HEK293T (cell line): ENCODE measurements at regions not wholly inside any gene's neighbourhood (a gene's known extent, or its start where the extent isn't known, plus 50 kb on each side); places are given as distances from the start of the nearest gene placed in this dataset.

Experiments used
- BHLHE40 ChIP-seq: fragments of 450-650 bp; IDR thresholded peaks from 2 replicates; pipeline ENCODE4 v1.6.1; 2016; ENCODE audit warnings: mild to moderate bottlenecking, moderate library complexity, borderline replicate concordance
- CTBP1 ChIP-seq: fragments of 450-650 bp; IDR thresholded peaks from 2 replicates; pipeline ENCODE4 v1.6.1; 2016; ENCODE audit warnings: borderline replicate concordance
- ELF4 ChIP-seq: fragments of 450-650 bp; IDR thresholded peaks from 2 replicates; pipeline ENCODE4 v1.6.1; 2017; ENCODE audit warnings: antibody characterized with exemption
- FOXA1 ChIP-seq: fragments of 450-650 bp; IDR thresholded peaks from 2 replicates; pipeline ENCODE4 v1.6.1; 2016; ENCODE audit warnings: mild to moderate bottlenecking
- FOXK2 ChIP-seq: fragments of 450-650 bp; IDR thresholded peaks from 2 replicates; pipeline ENCODE4 v1.6.1; 2016; ENCODE audit warnings: mild to moderate bottlenecking
- FOXM1 ChIP-seq: fragments of 450-650 bp; IDR thresholded peaks from 2 replicates; pipeline ENCODE4 v1.6.1; 2017; ENCODE audit warnings: mild to moderate bottlenecking, borderline replicate concordance
- HDGF ChIP-seq: fragments of 450-650 bp; IDR thresholded peaks from 2 replicates; pipeline ENCODE4 v1.6.1; 2017; ENCODE audit warnings: antibody characterized with exemption, borderline replicate concordance
- LEF1 ChIP-seq: fragments of 450-650 bp; IDR thresholded peaks from 2 replicates; pipeline ENCODE4 v1.6.1; 2017; ENCODE audit warnings: mild to moderate bottlenecking, borderline replicate concordance
- NFRKB ChIP-seq: fragments of 450-650 bp; IDR thresholded peaks from 2 replicates; pipeline ENCODE4 v1.6.1; 2016; ENCODE audit warnings: mild to moderate bottlenecking, moderate library complexity
- PKNOX1 ChIP-seq: fragments of 450-650 bp; IDR thresholded peaks from 2 replicates; pipeline ENCODE4 v1.6.1; 2016
- SP1 ChIP-seq: fragments of 450-650 bp; IDR thresholded peaks from 2 replicates; pipeline ENCODE4 v1.6.1; 2017
- SUZ12 ChIP-seq: fragments of 450-650 bp; IDR thresholded peaks from 2 replicates; pipeline ENCODE4 v1.6.1; 2016; ENCODE audit warnings: mild to moderate bottlenecking
- TARDBP ChIP-seq: fragments of 450-650 bp; IDR thresholded peaks from 2 replicates; pipeline ENCODE4 v1.6.1; 2016

- TF ChIP-seq PKNOX1 (no peak), FOXA1 (no peak), HDGF (no peak), FOXM1 (no peak), BHLHE40 (no peak), SP1 (no peak), FOXK2 (no peak), TARDBP (no peak), SUZ12 (no peak), ELF4 (no peak), NFRKB (no peak), LEF1 (no peak), CTBP1 (no peak)
These were observed 70.9 kb upstream of the ADGRL2 start for GRCh38 chr1:81729818-81730217.
